Transverse colon (tissue), 4 donors: ENCODE measurements at regions not wholly inside any gene's neighbourhood (a gene's known extent, or its start where the extent isn't known, plus 50 kb on each side); places are given as distances from the start of the nearest gene placed in this dataset.

ENCODE experiments used
- DNase-seq: peaks from one replicate; pipeline ENCODE4 v3.0.0-alpha.2; 2019
- H3K27ac ChIP-seq, 4 donors: fragments of 200-600 bp; sonication (generic); 2 replicates each; pipeline ENCODE4 v1.5.1; 2016 to 2018; ENCODE audit warnings: inconsistent platforms in 4 of 4
- H3K27me3 ChIP-seq: fragments of 200-600 bp; sonication (generic); 2 replicates; pipeline ENCODE4 v1.5.1; 2017; ENCODE audit warnings: inconsistent platforms
- H3K36me3 ChIP-seq, 4 donors: fragments of 200-600 bp; sonication (generic); 2 replicates each; pipeline ENCODE4 v1.5.1; 2017 to 2019; ENCODE audit warnings: inconsistent platforms in 4 of 4
- H3K4me1 ChIP-seq, 4 donors: fragments of 200-600 bp; sonication (generic); 2 replicates each; pipeline ENCODE4 v1.5.1; 2017 to 2020; ENCODE audit warnings: inconsistent platforms in 4 of 4
- H3K4me3 ChIP-seq, 4 donors: fragments of 200-600 bp; sonication (generic); 1 replicate in 1 of 4; 2 replicates in 3 of 4; pipeline versions ENCODE4 v1.5.1 to v1.6.1; 2017 to 2019; ENCODE audit warnings: inconsistent platforms in 4 of 4
- H3K9me3 ChIP-seq, 2 donors: fragments of 200-600 bp; sonication (generic); 2 replicates each; pipeline ENCODE4 v1.5.1; 2017 to 2019; ENCODE audit warnings: inconsistent platforms in 2 of 2
- EP300 ChIP-seq: sonication (generic); formaldehyde crosslinking; IDR thresholded peaks from one replicate; pipeline ENCODE4 v1.6.1; 2017; ENCODE audit warnings: antibody characterized with exemption, low read depth
- POLR2A ChIP-seq: fragments of 450-650 bp; IDR thresholded peaks from one replicate; pipeline ENCODE4 v1.6.1; 2016; ENCODE audit warnings: antibody characterized with exemption, mild to moderate bottlenecking, moderate library complexity
- POLR2AphosphoS5 ChIP-seq, 3 donors: sonication (generic); formaldehyde crosslinking; IDR thresholded peaks; one replicate each; pipeline ENCODE4 v1.6.1; 2016; ENCODE audit warnings: antibody characterized with exemption in 3 of 3
- WGBS, 2 donors: methylation state at CpG; one replicate each; pipeline ENCODE4 v1.1.5; 2018; ENCODE audit warnings: low coverage in 1 of 2; 5-methylcytosine and 5-hydroxymethylcytosine counted together
- in situ Hi-C, 4 donors: fragments of 200-750 bp; cut with MboI; loops; one replicate each; pipeline versions ENCODE4 v1.15.0 to v1.15.1; 2017; ENCODE audit warnings: low sequenced_read_pairs in 3 of 4, low pct_ligation_motif_present in 1 of 4, low pct_unique_long_range_greater_than_20kb in 1 of 4
- intact Hi-C: fragments of 100-400 bp; cut with DNase I; formaldehyde crosslinking; loops from one replicate; pipeline ENCODE4 v1.15.1; 2023; ENCODE audit warnings: low total_unique reads
- TF ChIP-seq, protein P1 (sequence below), 5 experiments: fragments of 200-600 bp in 3 of 5; fragments of 450-650 bp in 2 of 5; sonication (generic) in 3 of 5; IDR thresholded peaks; 1 replicate in 2 of 5; 2 replicates in 3 of 5; pipeline ENCODE4 v1.5.1; 2016 to 2017; ENCODE audit warnings: antibody characterized with exemption in 5 of 5, inconsistent platforms in 3 of 5, mild to moderate bottlenecking in 2 of 5, moderate library complexity in 1 of 5

DNA sequence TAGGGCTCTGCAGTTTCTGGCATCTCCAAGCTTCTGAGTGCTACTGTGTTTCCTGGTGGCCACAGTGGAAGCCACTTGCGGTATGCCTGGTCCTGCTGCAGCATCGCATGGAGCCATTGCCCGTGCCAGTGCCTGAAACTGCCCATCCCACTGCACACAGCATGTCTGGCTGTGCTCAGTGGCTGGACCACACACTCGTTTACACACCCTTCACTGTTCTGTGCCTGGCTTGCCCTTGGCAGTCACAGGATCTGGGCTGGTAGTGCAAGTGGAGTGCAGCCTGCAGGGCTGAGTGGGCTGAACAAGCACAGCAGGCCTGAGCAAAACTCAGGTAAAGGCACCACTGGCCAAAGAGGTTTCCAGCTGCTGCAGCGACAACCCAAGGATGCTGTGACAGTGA is 600.0 kb downstream of the SI start:
- no peak for DNase-seq
- TF ChIP-seq, protein P1, sequence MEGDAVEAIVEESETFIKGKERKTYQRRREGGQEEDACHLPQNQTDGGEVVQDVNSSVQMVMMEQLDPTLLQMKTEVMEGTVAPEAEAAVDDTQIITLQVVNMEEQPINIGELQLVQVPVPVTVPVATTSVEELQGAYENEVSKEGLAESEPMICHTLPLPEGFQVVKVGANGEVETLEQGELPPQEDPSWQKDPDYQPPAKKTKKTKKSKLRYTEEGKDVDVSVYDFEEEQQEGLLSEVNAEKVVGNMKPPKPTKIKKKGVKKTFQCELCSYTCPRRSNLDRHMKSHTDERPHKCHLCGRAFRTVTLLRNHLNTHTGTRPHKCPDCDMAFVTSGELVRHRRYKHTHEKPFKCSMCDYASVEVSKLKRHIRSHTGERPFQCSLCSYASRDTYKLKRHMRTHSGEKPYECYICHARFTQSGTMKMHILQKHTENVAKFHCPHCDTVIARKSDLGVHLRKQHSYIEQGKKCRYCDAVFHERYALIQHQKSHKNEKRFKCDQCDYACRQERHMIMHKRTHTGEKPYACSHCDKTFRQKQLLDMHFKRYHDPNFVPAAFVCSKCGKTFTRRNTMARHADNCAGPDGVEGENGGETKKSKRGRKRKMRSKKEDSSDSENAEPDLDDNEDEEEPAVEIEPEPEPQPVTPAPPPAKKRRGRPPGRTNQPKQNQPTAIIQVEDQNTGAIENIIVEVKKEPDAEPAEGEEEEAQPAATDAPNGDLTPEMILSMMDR (IDR thresholded peaks at IDR 0.05), result no peak
- no peak for TF ChIP-seq POLR2AphosphoS5 (IDR thresholded peaks at IDR 0.05)
- TF ChIP-seq EP300, result no peak
- TF ChIP-seq POLR2A, result no peak
- H3K27ac ChIP-seq, result no peak overlapping the region
- intact Hi-C loops, result no loop called here
- H3K4me1 ChIP-seq, result no peaks in the 10 kb centered on the region
- whole genome bisulfite sequencing, 2 donors, result 85 to 100% methylated on average over 1 to 5 of the region's 5 CpGs
- in situ Hi-C loops, result no loop called here
- no peaks in the 10 kb centered on the region for H3K9me3 ChIP-seq
- no peaks in the 10 kb centered on the region for H3K36me3 ChIP-seq
- H3K27me3 ChIP-seq, result no peaks in the 10 kb centered on the region
- H3K4me3 ChIP-seq, result no peak overlapping the region

DNA sequence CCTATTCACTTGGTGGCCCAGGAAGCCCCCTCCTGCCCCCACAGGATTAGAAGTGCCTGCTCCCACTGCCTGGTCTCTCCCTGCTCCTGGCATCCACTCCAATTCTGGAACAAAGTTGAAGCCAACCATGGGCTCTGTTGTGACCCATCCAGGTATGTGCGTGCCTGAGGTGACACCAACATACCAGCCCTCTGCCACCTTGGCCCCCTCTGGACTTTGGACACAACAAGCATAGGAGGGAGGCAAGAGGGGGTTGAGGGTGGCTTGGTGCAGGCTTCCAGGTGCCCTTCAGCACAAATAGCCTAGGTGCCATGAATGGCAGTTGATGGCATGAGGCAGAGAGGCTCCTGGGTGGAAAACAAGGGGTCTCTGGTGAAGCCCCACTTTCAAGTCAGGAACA is 600.9 kb downstream of the SI start:
- intact Hi-C loops (no loop called here), in situ Hi-C loops (no loop called here)
- H3K36me3 ChIP-seq, result no peaks in the 10 kb centered on the region
- no peak overlapping the region for H3K4me3 ChIP-seq
- 69% methylated on average over 1 of the region's 1 CpG; no CpG with 5 or more reads in 1 of the 2 donors for whole genome bisulfite sequencing, 2 donors
- H3K4me1 ChIP-seq, result no peaks in the 10 kb centered on the region
- TF ChIP-seq POLR2A (no peak), EP300 (no peak), POLR2AphosphoS5 (IDR thresholded peaks at IDR 0.05) (no peak)
- TF ChIP-seq, protein P1 (IDR thresholded peaks at IDR 0.05), result no peak
- no peaks in the 10 kb centered on the region for H3K9me3 ChIP-seq
- H3K27ac ChIP-seq, result no peak overlapping the region
- DNase-seq, result no peak
- H3K27me3 ChIP-seq, result no peaks in the 10 kb centered on the region

DNA sequence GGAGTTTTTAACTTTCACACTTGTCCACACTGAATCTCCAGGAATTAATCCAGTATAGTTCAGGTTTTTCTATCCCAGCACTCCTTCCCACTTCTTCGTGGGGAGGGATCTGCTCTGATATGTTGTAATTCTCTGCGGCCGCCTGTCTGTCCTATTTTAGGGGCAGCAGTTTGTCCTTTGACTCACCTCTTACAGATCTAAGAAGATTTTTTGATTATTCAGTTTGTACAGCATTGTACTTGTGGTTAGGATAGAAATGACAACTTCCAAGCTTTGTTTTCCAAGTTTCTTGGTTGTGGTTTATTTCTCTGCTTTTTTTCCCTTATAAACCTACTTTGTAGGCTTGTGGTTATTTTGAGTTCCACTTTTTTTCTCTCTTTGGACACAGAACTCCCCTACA is 601.7 kb downstream of the SI start:
- 73 to 86% methylated on average over 3 of the region's 3 CpGs for WGBS, 2 donors

DNA sequence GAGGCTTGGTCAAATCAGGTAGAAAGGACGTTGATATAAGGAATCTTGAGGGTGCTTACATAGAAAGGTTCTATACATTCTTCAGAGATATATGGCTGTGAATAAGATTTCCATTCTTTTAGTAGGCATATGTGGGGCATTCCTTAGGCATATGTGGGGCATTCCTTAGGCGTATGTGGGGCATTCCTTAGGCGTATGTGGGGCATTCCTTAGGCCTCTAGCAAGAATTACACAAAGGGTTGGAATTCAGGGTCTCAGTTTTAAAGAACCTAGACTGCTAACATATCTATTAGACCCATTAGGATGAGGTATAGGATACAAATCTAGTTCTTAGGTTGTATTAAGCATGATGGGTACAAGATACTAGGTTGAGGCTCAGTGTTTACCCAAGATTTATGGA is 607.8 kb downstream of the SI start:
- in situ Hi-C loops (no loop called here), intact Hi-C loops (no loop called here)
- 66 to 83% methylated on average over 3 of the region's 3 CpGs for WGBS, 2 donors
- H3K4me1 ChIP-seq, result no peaks in the 10 kb centered on the region
- TF ChIP-seq POLR2AphosphoS5 (IDR thresholded peaks at IDR 0.05) (no peak), EP300 (no peak), POLR2A (no peak)
- TF ChIP-seq, protein P1 (IDR thresholded peaks at IDR 0.05), result no peak
- no peaks in the 10 kb centered on the region for H3K36me3 ChIP-seq
- H3K27ac ChIP-seq, result no peak overlapping the region
- no peaks in the 10 kb centered on the region for H3K27me3 ChIP-seq
- H3K9me3 ChIP-seq, result no peaks in the 10 kb centered on the region
- no peak overlapping the region for H3K4me3 ChIP-seq
- no peak for DNase-seq

More for the DNA sequence above, 601.7 kb downstream of the SI start:
- intact Hi-C loops (no loop called here), in situ Hi-C loops (no loop called here)
- Histone ChIP-seq H3K27me3 (no peaks in the 10 kb centered on the region), H3K4me3 (no peak overlapping the region), H3K27ac (no peak overlapping the region), H3K9me3 (no peaks in the 10 kb centered on the region), H3K36me3 (no peaks in the 10 kb centered on the region), H3K4me1 (no peaks in the 10 kb centered on the region)
- no peak for DNase-seq
- TF ChIP-seq, protein P1 (IDR thresholded peaks at IDR 0.05), result no peak
- TF ChIP-seq EP300, result no peak
